Gastrocnemius medialis (tissue), 4 donors: ENCODE measurements at regions not wholly inside any gene's neighbourhood (a gene's known extent, or its start where the extent isn't known, plus 50 kb on each side); places are given as distances from the start of the nearest gene placed in this dataset.

Experiments
- CTCF ChIP-seq, 5 experiments: fragments of 450-650 bp in 3 of 5; fragments of 200-600 bp in 2 of 5; sonication (generic) in 2 of 5; IDR thresholded peaks in 4 of 5; conservative IDR thresholded peaks in 1 of 5; 1 replicate in 4 of 5; 2 replicates in 1 of 5; pipeline ENCODE4 v1.5.1; 2016 to 2019; ENCODE audit warnings: antibody characterized with exemption in 5 of 5, mild to moderate bottlenecking in 3 of 5, moderate library complexity in 3 of 5
- POLR2A ChIP-seq, 2 donors: fragments of 450-650 bp; IDR thresholded peaks; one replicate each; pipeline ENCODE4 v1.6.1; 2017; ENCODE audit warnings: antibody characterized with exemption in 2 of 2, mild to moderate bottlenecking in 2 of 2, moderate library complexity in 2 of 2

- TF ChIP-seq CTCF (IDR thresholded peaks at IDR 0.05 in 4 of 5, conservative IDR thresholded peaks at IDR 0.05 in 1 of 5) (no peak), POLR2A (IDR thresholded peaks at IDR 0.05) (no peak)
Observed at GRCh38 chr6:95660544-95660943, 83.2 kb downstream of the MANEA start.
